GM12878 (cell line): ENCODE measurements at regions not wholly inside any gene's neighbourhood (a gene's known extent, or its start where the extent isn't known, plus 50 kb on each side); places are given as distances from the start of the nearest gene placed in this dataset.

Experiments used
- ATAC-seq: fragments of 200-7000 bp; cut with Tn5 transposase; 3 replicates; pipeline ENCODE4 v1.9.1; 2020; ENCODE audit warnings: mild to moderate bottlenecking, moderate library complexity
- BruUV-seq: library from RNA; stranded (reverse); fragments of 400-500 nt; replicated peaks from 2 replicates; lab custom pipeline; 2021; lab: Mats Ljungman, UMichigan
- CTCF ChIA-PET: fragments of 300-600 bp; sonication (Branson Sonifier 250); formaldehyde crosslinking; extraction: SDS; loops from one replicate; lab custom pipeline; 2021; ENCODE audit warnings: inconsistent platforms; lab: Yijun Ruan, JAX
- POLR2A ChIA-PET: fragments of 350-600 bp; formaldehyde crosslinking; extraction: SDS; loops from one replicate; lab custom pipeline; 2021; ENCODE audit warnings: inconsistent platforms; lab: Charles Lee
- RAD21 ChIA-PET: fragments of 300-600 bp; sonication (Branson Sonifier 250); formaldehyde crosslinking; loops from one replicate; lab custom pipeline; 2023; ENCODE audit warnings: antibody characterized with exemption; ENCODE audit not compliant: unreplicated experiment; lab: Charles Lee
- SMC1A ChIA-PET: fragments of 300-600 bp; sonication (Branson Sonifier 250); formaldehyde crosslinking; loops from one replicate; lab custom pipeline; 2023; ENCODE audit not compliant: unreplicated experiment, uncharacterized antibody; lab: Charles Lee
- DNase-seq: peaks from one replicate; pipeline ENCODE4 v3.0.0-alpha.2; 2011; ENCODE audit warnings: low read depth, low spot score
- FAIRE-seq: peaks from 3 replicates; lab custom pipeline; 2011; peaks lifted over from hg19 to GRCh38; lab: Jason Lieb, UNC
- H2AFZ ChIP-seq: 2 replicates; pipeline ENCODE4 v1.6.0; 2011; ENCODE audit warnings: low read depth, low read length, control low read depth; ENCODE audit not compliant: control insufficient read depth
- H3K27ac ChIP-seq: 2 replicates; pipeline ENCODE4 v1.5.1; 2011; ENCODE audit warnings: control low read depth; ENCODE audit not compliant: control insufficient read depth, insufficient read depth
- H3K27me3 ChIP-seq, 2 experiments: replicated peaks in 1 of 2; 2 replicates each; pipeline versions ENCODE4 v1.6.0 to v1.6.1; 2011; ENCODE audit warnings: low read length in 1 of 2; ENCODE audit not compliant: control insufficient read depth in 2 of 2, insufficient read depth in 2 of 2
- H3K36me3 ChIP-seq, 2 experiments: 2 replicates each; pipeline ENCODE4 v1.5.1; 2011; ENCODE audit warnings: low read length in 1 of 2; ENCODE audit not compliant: control insufficient read depth in 2 of 2, insufficient read depth in 2 of 2
- H3K4me1 ChIP-seq: 2 replicates; pipeline ENCODE4 v1.6.1; 2011; ENCODE audit warnings: mild to moderate bottlenecking, low read length, moderate library complexity, mixed read lengths; ENCODE audit not compliant: control insufficient read depth, insufficient read depth
- H3K4me2 ChIP-seq: 2 replicates; pipeline ENCODE4 v1.6.0; 2011; ENCODE audit warnings: control low read depth; ENCODE audit not compliant: control insufficient read depth, insufficient read depth
- H3K4me3 ChIP-seq: fragments of 200-600 bp; sonication (generic); 2 replicates; pipeline ENCODE4 v1.5.1; 2016
- H3K79me2 ChIP-seq: 2 replicates; pipeline ENCODE4 v1.6.0; 2011; ENCODE audit warnings: low read length; ENCODE audit not compliant: control insufficient read depth, insufficient read depth
- H3K9ac ChIP-seq: 2 replicates; pipeline ENCODE4 v1.8.0; 2011; ENCODE audit warnings: low read length, control low read depth, mixed read lengths; ENCODE audit not compliant: control insufficient read depth, insufficient read depth
- H3K9me3 ChIP-seq: replicated peaks from 3 replicates; pipeline ENCODE4 v1.5.1; 2011; ENCODE audit warnings: mild to moderate bottlenecking, low read length; ENCODE audit not compliant: control insufficient read depth, insufficient read depth
- H4K20me1 ChIP-seq: 2 replicates; pipeline ENCODE4 v1.6.0; 2011; ENCODE audit not compliant: control insufficient read depth, insufficient read depth
- CBX5 ChIP-seq: sonication (generic); IDR thresholded peaks from 2 replicates; pipeline ENCODE4 v1.6.1; 2016; ENCODE audit warnings: low read depth, moderate library complexity, mild to moderate bottlenecking, inconsistent platforms
- FOXK2 ChIP-seq: fragments of 450-650 bp; IDR thresholded peaks from 2 replicates; pipeline ENCODE4 v1.6.1; 2017; ENCODE audit warnings: mild to moderate bottlenecking, moderate library complexity
- GABPA ChIP-seq: IDR thresholded peaks from 2 replicates; pipeline ENCODE4 v1.6.1; 2014; ENCODE audit warnings: antibody characterized with exemption, low read depth, mild to moderate bottlenecking, inconsistent platforms
- RCOR1 ChIP-seq: conservative IDR thresholded peaks from 2 replicates; pipeline ENCODE4 v1.6.1; 2012; ENCODE audit warnings: low read depth, low read length, improper control_type of control experiment
- SMAD5 ChIP-seq: IDR thresholded peaks from 2 replicates; pipeline ENCODE4 v1.6.1; 2016; ENCODE audit warnings: antibody characterized with exemption, low read depth
- ZBTB40 ChIP-seq: fragments of 450-650 bp; IDR thresholded peaks from 2 replicates; pipeline ENCODE4 v1.6.1; 2016; ENCODE audit warnings: mild to moderate bottlenecking, moderate library complexity, borderline replicate concordance
- WGBS: methylation state at CpG from one replicate; pipeline ENCODE4 v1.1.6; 2016; ENCODE audit warnings: low lambda C conversion rate; ENCODE audit not compliant: insufficient replicate concordance, insufficient coverage; ENCODE audit errors: missing lambda C conversion rate; 5-methylcytosine and 5-hydroxymethylcytosine counted together
- in situ Hi-C: fragments of 300-500 bp; cut with MboI; formaldehyde crosslinking; loops from 9 replicates; pipeline ENCODE4 v1.14.3; 2018; ENCODE audit warnings: mixed read lengths
- intact Hi-C: fragments of 100-400 bp; cut with micrococcal nuclease; formaldehyde crosslinking; loops from one replicate; pipeline ENCODE4 v1.14.2; 2022; ENCODE audit not compliant: unreplicated experiment

- no peak for DNase-seq
- intact Hi-C loops: loop anchor here (5.0 kb wide), 1 partner anchor 58 kb away; the partner anchor contains the start of gene PIM1
- in situ Hi-C loops: no loop called here
- Histone ChIP-seq H3K36me3 (no peaks in the 10 kb centered on the region), H4K20me1 (no peaks in the 10 kb centered on the region), H3K4me1 (peaks cover 10% of the 10 kb centered on the region), H2AFZ (no peak overlapping the region), H3K4me3 (no peak overlapping the region), H3K27ac (no peak overlapping the region), H3K9me3 (no peaks in the 10 kb centered on the region), H3K79me2 (no peaks in the 10 kb centered on the region), H3K27me3 (no peaks in the 10 kb centered on the region), H3K4me2 (no peak overlapping the region), H3K9ac (no peak overlapping the region)
- ChIA-PET RAD21 (no interaction called here), SMC1A (interaction anchor here (0.7 to 1.0 kb wide), 2 partner anchors 11 to 62 kb away, joined by 3 read pairs; no protein-coding TSS in a partner anchor), POLR2A (interaction anchor here (0.6 kb wide), 1 partner anchor 264 kb away, joined by 4 read pairs; no protein-coding TSS in a partner anchor), CTCF (no interaction called here)
- no TSS peak for BruUV-seq
- no peak for FAIRE-seq
- no peak for TF ChIP-seq SMAD5
- TF ChIP-seq ZBTB40: no peak
- TF ChIP-seq CBX5: no peak
- no peak for TF ChIP-seq FOXK2
- no peak for TF ChIP-seq RCOR1
- no peak for TF ChIP-seq GABPA
- no peak for ATAC-seq
- WGBS: 59% methylated on average over 4 of the region's 4 CpGs
Observed at GRCh38 chr6:37113976-37114375, 56.0 kb upstream of the PIM1 start.
